GM21526 (cell line): ENCODE measurements at regions not wholly inside any gene's neighbourhood (a gene's known extent, or its start where the extent isn't known, plus 50 kb on each side); places are given as distances from the start of the nearest gene placed in this dataset.

Experiments used
- ATAC-seq: cut with Tn5 transposase; IDR thresholded peaks from one replicate; pipeline ENCODE4 v1.9.1; 2021; ENCODE audit warnings: moderate library complexity; ENCODE audit not compliant: unreplicated experiment, low FRiP score

DNA sequence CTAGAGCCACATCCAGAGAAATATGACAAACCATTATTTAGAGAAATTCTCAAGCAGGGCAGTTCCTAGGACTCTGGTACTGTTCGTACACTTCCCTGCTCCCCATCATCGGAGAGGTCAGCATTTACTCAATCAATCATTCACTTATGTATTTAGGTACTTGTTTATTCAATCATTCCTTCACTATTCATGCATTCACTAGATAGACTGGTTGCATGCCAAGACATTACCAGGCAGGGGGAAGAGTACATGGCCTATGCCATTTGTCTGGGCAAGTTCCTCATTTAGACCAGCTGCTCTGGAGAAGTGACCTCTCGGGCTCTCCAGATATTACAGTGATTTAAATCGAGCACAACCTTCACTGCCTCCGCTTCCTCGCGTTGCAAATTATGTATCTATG lies 603.4 kb downstream of the KCNJ2 start:
- ATAC-seq = no peak

DNA sequence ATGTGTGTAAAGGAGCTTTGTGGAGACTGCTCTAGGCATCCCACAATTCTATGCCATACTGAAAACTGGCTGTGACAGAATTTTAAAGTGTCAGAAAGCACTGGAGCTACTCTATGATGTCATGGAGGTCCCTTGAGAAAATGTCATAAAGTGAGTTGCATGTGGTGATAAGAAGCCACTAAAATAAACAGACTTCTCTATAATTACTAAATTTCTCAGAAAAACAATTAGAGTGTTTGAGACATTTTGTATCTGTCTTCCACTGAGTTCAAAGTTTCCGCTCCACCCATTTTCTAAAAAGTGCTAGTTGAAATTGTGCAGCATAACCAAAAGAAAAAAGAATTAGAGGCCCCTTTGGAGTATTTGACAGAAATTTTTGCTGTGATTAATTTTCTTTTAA lies 603.9 kb downstream of the KCNJ2 start:
- ATAC-seq = no peak

DNA sequence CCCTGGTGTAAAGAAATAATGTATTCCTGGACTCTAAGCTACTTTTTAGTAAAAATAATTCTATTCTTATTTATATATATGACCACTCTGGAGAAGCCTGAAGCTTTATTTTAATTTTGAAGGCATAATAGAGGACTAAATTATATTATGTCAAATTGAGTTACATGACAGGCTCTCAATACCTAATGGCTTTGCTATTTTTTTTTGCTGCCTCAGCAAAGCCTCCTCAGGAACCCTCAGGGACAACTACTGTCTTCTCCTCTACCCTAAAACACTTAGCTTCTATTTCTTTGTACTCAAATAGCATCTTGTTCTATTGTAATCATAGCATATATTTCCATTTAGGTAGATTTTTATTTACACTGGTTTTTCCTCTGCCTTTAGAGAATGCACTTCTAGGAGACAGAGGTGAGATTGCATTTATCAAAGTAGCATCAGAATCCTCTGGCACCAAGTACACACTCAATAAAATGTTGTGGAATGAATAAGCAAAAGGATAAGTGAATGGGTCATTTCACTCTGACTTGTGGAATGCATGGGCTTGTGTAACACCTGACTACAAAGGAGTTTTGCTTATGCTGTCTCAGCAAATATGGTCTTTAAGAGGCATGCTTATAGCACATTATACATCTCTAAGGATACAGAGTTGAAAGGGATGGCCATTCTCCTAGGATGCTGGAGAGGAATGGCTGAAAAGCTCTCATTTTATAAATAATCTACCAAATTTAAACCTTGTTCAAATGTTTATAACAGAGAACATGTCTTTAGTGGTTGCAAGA lies 605.2 kb downstream of the KCNJ2 start:
- ATAC-seq = no peak

DNA sequence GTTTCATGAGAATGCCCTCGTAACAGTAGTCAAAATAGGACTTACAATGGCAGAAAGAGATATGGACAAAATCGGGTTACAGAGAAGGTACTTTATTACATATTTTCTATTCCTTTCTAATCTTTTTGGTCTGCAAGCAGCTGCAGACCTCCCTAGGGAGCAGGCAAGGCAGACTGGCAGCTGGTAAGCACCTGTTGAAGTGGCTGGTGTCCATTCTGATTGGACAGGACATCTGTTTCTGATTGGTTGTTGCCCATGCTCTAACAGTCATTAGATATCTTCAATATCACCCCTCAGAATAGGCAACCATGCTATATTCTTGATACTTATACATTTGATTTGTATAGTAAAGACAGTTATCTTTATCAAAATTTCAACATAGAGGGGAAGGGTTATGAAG lies 606.3 kb downstream of the KCNJ2 start:
- ATAC-seq = no peak

DNA sequence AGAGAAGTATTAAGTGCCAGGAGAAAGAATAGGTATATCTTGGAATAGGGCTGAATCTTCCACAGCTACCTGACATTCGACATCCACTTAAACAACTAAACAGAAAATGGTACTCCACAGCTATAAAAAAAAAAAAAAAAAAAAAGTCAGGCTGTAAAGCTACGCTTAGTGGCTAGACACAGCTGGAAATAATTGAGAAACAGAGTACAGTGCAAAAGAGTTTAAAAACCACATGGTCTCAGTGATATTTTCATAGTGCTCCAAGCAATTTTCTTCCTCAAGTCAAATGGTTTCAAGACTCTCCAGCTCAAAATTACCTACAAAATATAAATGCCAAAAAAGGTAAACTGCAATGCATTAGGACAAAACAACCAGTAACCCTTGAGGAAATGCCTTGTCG lies 607.1 kb downstream of the KCNJ2 start:
- ATAC-seq = no peak

DNA sequence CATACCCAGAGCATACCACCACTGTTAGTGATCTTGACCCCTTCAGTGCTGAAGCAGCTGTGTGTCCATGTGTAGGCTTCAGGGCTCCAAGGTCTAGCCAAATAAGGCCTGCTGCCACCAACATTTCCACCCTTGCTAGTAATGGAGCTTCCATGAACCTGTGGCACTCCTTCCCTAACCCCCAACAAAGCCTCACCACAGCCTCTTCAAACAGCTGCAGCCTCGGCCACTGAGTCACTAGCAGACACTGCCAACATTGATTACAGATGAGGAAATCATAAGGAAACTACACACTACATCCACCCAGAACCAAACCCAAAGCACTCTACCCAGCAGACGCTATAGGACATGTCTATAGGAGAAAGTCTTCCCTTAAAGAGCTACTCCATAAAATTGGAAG lies 610.7 kb downstream of the KCNJ2 start:
- no peak for ATAC-seq

DNA sequence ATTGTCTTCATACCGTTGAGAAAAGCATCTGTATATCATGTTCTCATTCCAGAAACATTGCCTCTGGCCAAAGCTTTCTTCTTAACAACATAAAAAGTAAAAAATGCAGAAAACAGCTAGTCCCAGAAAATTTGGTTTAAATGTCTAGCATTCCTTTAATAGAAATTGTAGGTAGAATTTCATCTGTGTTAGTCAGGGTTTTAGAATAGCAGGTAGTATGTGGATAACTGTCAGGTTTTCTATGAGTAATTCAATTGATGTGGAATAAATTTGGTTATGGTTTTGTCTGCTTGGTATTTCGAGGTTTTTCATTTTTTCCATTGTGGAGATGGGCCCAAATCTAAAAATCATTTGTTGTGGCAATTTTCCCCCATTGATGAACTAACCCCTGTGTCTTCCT lies 616.7 kb downstream of the KCNJ2 start:
- no peak for ATAC-seq

DNA sequence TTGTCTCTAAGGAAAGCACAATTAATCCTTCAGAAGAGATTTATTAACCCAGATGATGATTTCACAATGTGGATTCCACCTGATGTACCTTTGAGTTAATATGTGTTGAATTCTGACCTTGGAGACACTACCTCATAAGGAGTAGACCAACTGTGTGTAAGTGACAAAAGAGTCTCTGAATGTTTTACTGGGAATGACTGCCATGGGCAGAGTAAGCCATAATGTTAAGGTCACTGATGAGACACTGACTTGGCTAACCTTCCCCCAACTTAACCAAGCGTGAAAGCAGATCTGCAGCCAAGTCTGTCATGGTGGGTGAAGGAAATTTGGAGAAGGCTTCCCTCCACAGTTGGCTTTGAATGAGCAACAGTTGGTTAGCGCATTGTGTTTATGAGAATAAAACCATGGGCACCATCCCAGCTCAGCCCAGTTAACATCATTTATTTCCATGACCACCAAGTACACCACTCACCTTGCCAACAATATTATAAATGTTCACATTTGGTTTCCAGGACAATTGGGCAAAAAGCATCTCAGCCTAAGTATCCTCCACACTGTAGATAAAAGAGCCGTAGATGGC lies 618.5 kb downstream of the KCNJ2 start:
- no peak for ATAC-seq

DNA sequence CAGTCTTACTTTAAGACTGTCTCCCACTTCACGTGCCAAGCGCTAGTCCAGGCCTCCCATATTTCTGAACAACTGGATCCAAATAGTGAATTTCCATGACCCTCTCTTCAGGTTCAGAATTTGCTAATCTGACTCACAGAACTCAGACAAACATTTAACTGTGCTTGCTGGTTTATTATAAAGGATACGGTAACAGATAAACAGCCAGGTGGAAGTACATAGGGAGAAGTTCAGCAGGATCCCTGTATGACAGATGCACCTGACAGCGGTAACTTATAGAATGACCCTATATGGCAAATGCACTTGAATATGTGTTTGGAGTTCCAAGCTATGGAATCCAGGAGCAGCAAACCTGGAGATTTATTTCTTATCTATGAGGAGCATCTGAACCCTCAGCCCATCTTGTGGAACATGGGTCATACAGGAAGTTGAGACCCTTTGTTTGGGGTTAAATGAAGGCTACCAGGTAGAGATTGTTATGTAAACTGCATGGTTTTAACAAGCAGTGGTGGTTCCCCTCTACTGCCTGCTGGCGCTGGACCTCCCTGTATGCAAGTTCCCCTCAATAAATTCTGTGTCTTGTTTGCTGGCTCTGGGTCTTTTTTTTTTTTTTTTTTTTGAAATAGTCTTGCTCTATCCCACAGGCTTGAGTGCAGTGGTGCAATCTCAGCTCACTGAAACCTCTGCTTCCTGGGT lies 622.6 kb downstream of the KCNJ2 start:
- ATAC-seq = no peak

DNA sequence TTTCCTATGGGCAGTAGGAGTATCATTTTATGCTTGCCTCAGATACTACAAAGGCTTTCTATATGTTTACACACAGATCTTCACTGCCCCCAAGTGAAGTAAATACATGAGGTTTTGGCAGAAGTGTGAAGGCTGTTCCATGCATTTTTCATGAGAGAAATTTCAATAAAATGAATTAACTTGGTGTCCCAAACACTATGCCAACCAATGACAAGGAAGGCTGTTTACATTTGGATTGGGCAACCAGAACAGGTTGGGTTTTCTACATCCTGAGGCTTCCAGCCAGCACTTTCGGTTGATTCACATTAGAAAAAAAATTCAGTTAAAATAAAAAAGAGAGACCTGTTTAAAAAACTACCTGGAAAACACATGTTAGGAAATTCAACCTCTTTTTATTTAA lies 625.4 kb downstream of the KCNJ2 start:
- no peak for ATAC-seq

DNA sequence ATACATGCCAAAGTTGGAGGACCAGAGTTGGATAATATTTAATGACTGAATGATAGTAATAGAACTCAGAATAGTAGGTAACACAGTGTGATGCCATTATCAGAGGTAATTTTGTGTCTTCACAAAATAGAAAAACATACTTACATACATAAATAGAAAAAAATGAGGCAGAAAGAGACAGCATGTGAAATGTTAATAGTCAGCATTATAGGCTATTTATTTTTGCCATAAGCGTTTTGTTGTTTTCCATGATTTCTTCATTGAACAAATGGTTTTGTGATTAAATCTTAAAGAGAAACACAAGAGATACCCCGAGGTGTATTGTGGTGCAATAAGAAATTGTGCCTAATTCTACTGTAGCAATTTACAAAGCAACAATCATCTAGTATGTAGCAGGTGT lies 626.3 kb downstream of the KCNJ2 start:
- no peak for ATAC-seq

DNA sequence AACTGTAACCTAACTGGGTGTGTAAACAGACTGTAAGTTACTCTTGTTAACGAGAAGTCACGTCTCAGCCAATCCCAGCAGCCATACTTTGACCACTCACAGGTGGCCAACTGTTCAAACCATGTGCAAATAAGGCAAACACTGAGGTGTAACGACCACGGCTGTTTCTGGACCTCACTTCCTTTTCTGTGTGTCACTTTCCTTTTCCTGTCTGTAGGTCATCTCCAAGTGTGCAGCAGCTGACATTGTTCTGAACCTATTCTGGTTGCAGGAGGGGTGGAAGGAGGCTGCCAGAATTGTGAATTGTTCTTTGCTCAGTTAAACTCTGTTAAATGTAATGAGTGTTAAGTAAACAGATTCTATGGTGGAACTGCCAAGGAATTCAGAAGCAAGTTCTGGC lies 627.4 kb downstream of the KCNJ2 start:
- ATAC-seq = no peak

DNA sequence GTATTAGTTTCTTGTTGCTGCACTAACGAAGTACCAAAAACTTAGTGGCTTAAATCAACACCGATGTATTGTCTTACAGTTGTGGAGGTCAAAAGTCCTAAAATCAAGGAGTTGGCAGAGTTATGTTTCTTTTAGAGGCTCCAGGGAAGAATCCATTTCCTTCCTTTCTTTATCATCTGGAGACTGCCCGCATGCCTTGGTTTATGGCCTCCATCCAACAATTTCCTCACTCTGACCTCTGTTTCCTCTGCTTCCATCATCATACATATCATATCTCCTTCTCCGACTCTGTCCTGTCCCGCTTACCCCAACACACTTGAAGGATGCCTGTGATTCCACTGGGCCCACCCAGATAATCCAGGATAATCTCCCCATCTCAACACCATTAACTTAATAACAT lies 627.8 kb downstream of the KCNJ2 start:
- ATAC-seq = no peak

DNA sequence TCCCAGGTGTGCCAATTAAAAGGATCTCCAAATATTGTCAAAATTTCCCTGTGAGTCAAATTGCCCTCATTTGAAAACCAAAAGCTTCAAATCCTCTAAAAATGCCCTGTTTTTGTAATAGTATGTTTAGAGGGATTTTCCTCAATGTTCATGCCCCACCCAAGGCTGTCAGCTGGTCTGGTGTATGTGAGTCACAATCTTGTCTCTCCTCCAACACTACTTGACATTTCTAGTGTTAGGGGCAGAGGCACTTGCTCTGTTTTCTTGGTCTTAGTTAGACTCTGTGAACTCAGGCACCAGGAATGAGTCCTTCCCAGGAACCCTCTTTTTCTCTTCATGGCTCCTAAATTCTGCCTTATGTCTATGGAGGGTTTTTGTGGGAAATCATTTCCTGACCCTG lies 634.8 kb downstream of the KCNJ2 start:
- no peak for ATAC-seq

DNA sequence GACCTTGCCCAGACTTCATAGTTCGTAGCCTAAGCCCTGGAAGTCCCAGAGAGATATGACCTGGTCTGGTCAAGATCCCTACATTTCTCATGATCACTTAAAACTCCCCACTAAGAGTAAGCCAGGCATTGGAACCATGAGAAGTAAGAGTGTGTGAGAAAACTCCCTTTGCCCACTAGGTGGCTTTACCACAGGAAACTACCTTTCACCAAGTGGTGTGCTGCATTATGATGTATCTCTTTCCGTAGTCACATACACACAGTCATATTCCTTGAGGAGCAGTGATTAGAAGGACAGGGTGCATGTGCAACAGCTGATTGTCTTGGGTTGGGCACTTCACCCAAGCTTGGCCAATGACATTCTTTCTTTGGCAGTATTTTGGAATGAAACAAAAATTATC lies 639.3 kb downstream of the KCNJ2 start:
- no peak for ATAC-seq

DNA sequence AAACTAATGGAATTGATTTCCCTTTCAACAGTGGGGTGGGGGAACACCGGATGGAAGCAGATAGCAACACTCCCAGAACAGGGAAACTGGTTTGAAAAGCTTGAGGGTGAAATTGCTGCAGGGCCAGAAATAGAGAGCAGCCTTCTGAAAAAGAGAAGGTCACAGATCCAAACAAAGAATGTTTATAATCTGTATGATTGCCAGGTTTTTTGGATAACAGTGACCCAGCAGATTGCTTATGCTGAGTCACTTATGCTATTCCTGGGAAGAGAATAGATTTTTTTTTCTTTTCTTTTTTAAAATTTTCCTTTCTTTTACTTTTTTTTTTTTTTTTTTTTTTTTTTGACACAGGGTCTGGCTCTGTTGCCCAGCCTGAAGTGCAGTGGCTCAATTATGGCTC lies 641.3 kb downstream of the KCNJ2 start:
- ATAC-seq = no peak

DNA sequence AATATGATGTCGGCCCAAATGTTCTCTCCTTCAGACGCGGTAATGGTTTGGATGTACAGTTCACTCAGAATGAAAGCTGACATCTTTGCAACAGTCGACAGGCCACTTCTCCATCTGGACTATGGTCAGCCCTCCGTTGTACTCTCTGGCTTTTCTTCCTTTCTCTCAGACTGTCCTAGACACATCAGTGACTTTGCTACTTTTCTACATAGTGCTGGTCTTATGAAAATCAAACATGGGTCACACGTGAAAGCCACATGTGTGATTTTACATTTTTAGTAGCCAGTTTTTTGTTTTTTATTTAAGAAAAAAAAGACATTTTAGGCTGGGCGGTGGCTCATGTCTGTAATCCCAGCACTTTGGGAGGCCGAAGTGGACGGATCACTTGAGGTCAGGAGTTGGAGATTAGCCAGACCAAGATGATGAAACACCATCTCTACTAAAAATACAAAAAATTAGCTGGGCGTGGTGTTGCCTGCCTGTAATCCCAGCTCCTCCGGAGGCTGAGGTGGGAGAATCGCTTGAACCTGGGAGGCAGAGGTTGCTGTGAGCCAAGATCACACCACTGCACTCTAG lies 644.1 kb downstream of the KCNJ2 start:
- no peak for ATAC-seq

DNA sequence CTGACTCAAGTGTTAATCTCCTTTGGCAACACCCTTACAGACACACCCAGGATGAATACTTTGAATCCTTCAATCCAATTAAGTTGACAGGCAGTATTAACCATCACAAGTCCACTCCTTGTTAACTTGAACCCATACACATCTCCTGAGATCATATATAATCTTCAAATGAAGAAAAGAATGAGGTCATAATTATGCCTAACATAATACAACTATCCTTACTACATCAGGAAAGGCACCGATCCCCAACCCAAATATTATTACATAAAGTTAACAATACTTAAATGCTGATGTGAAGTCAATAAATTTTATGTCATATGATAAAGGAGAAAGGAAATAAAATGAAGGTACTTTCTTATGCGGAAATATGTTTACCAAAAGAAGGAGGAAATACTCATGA lies 649.9 kb downstream of the KCNJ2 start:
- ATAC-seq = no peak

DNA sequence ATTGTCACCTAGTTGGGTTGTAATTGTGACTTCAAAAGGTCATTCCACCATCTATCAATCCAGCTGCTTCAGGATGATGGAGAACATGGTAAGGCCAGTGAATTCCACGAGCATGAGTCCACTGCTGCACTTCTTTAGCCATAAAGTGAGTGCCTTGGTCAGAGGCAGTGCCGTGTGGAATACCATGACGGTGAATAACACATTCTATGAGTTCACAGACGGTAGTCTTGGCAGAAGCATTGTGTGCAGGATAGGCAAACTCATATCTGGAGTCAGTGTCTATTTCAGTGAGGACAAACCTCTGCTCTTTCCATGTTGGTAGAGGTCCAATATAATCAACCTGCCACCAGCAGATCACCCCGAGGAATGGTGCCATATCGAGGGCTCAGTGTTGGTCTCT lies 650.9 kb downstream of the KCNJ2 start:
- no peak for ATAC-seq

DNA sequence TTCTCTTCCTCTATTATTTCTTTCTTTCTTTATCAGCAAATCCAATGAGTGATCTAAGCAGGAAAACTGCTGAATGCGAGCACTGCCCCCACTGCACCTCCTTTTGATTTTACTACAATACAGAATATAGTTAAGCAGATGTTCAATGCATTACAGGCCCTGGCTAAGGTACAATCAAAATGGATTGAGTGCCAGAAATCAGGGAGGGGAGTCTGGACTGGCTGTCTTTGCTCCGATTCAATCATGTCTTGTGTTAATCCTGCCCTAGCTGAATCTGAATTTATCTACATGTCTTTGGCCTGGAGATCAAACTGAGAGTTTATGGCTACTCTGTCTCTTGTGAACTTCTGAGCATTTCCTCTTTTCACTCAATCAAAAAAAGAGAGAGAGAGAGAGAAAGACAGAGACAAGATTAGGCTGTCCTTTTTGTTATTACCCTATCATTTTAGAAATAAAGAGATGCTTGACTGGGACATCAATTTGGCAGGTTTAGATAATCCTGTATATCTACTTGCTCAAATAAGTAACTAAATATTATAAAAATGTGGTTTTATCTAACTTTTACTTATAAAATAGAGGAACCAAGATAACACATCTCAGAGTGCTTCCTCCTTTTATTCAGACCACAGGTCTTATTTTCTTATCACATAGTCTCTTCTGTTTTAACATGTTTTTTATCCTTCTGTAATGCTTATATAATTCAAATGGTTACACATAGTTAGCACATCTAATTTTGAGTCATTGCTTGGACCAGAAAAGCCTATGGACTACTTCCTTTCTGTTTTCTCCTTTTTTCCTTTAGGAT lies 656.2 kb downstream of the KCNJ2 start:
- ATAC-seq = no peak

DNA sequence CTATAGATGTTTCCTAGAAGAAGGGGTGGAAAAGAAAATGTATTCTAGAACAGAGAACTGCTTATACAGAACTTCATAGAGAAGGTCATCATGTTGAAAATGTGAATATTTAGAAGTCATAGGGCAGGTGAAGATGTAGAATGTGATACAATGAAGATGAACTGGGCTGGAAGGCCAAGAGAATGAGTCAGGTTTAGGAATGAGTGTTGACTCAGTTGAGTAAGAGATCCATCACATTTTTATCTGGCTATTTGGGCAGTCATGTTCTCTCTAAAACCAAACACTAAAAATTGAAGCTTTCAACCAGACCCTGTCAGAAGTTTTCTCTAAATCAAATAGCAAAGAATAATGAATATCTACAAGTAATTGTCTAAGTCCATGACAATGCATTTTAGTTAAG lies 660.5 kb downstream of the KCNJ2 start:
- no peak for ATAC-seq
